Lower leg skin (tissue), 4 donors: ENCODE measurements at regions not wholly inside any gene's neighbourhood (a gene's known extent, or its start where the extent isn't known, plus 50 kb on each side); places are given as distances from the start of the nearest gene placed in this dataset.

ENCODE experiments used
- DNase-seq, 2 donors: peaks; one replicate each; pipeline ENCODE4 v3.0.0-alpha.2; 2019; ENCODE audit warnings: low spot score in 2 of 2
- H3K4me3 ChIP-seq: fragments of 200-600 bp; sonication (generic); 2 replicates; pipeline ENCODE4 v1.5.1; 2017; ENCODE audit warnings: mild to moderate bottlenecking, low read depth; ENCODE audit not compliant: poor library complexity, severe bottlenecking
- CTCF ChIP-seq, 3 donors: fragments of 450-650 bp; IDR thresholded peaks; one replicate each; pipeline ENCODE4 v1.5.1; 2016; ENCODE audit warnings: antibody characterized with exemption in 3 of 3, mild to moderate bottlenecking in 3 of 3, moderate library complexity in 2 of 3
- POLR2A ChIP-seq, 2 donors: fragments of 450-650 bp; IDR thresholded peaks; one replicate each; pipeline ENCODE4 v1.6.1; 2016 to 2017; ENCODE audit warnings: antibody characterized with exemption in 2 of 2, mild to moderate bottlenecking in 1 of 2, moderate library complexity in 1 of 2
- WGBS, 2 donors: methylation state at CpG; one replicate each; pipeline ENCODE4 v1.1.5; 2018; 5-methylcytosine and 5-hydroxymethylcytosine counted together
- intact Hi-C: fragments of 100-400 bp; cut with DNase I; formaldehyde crosslinking; loops from one replicate; pipeline ENCODE4 v1.15.0; 2023; ENCODE audit warnings: low total_unique reads

GRCh38 chr2:7685342-7686015 is 768.3 kb downstream of the RNF144A start:
- 74 to 76% methylated on average over 5 of the region's 5 CpGs for WGBS, 2 donors
- DNase-seq, result no peak
- H3K4me3 ChIP-seq, result no peak overlapping the region
- TF ChIP-seq POLR2A (IDR thresholded peaks at IDR 0.05) (no peak), CTCF (IDR thresholded peaks at IDR 0.05) (no peak)
- intact Hi-C loops, result no loop called here

GRCh38 chr2:7686016-7686385 is 768.8 kb downstream of the RNF144A start:
- TF ChIP-seq POLR2A (IDR thresholded peaks at IDR 0.05) (no peak), CTCF (IDR thresholded peaks at IDR 0.05) (no peak)
- WGBS, 2 donors, result 78 to 91% methylated on average over 3 of the region's 3 CpGs
- intact Hi-C loops, result no loop called here
- no peak for DNase-seq
- H3K4me3 ChIP-seq, result no peak overlapping the region

GRCh38 chr2:7691961-7692656 is 774.9 kb downstream of the RNF144A start:
- intact Hi-C loops, result no loop called here
- no peak for TF ChIP-seq POLR2A (IDR thresholded peaks at IDR 0.05)
- no peak for TF ChIP-seq CTCF (IDR thresholded peaks at IDR 0.05)
- WGBS, 2 donors, result 74 to 81% methylated on average over 3 of the region's 3 CpGs
- no peak for DNase-seq
- no peak overlapping the region for H3K4me3 ChIP-seq

GRCh38 chr2:7692657-7693161 is 775.5 kb downstream of the RNF144A start:
- DNase-seq, result peak in 1 of 2 donors; percentile 69
- WGBS, 2 donors, result 58 to 85% methylated on average over 1 of the region's 1 CpG
- TF ChIP-seq POLR2A (IDR thresholded peaks at IDR 0.05) (no peak), CTCF (IDR thresholded peaks at IDR 0.05) (no peak)
- intact Hi-C loops, result no loop called here
- no peak overlapping the region for H3K4me3 ChIP-seq

- no peak for TF ChIP-seq POLR2A (IDR thresholded peaks at IDR 0.05)
- no peak for TF ChIP-seq CTCF (IDR thresholded peaks at IDR 0.05)
- no peak overlapping the region for H3K4me3 ChIP-seq
- 75 to 79% methylated on average over 9 of the region's 9 CpGs for WGBS, 2 donors
- no peak for DNase-seq
- intact Hi-C loops, result no loop called here
Measured at GRCh38 chr2:7693246-7694075, 776.2 kb downstream of the RNF144A start.
